ENCODE measurements at regions not wholly inside any gene's neighbourhood (a gene's known extent, or its start where the extent isn't known, plus 50 kb on each side); places are given as distances from the start of the nearest gene placed in this dataset.
"Not testable (repeated sequence)": the region's sequence is repeated elsewhere in the genome, so short reads cannot be mapped to it uniquely, and the experiment has no call there.

- no peak for DNase-seq (ENCODE audit: low read depth, low spot score)
Measured at GRCh38 chr7:15834446-15834845, 148.0 kb upstream of the MEOX2 start.

- no peak for DNase-seq (ENCODE audit: low read depth, low spot score)
Measured at GRCh38 chr7:15832996-15833395, 146.5 kb upstream of the MEOX2 start.

- no peak for DNase-seq (ENCODE audit: low read depth, low spot score)
Measured at GRCh38 chr7:15831606-15832005, 145.1 kb upstream of the MEOX2 start.

GRCh38 chr7:15829691-15830090, 143.2 kb upstream of the MEOX2 start:
- no peak for DNase-seq (ENCODE audit: low read depth, low spot score)

GRCh38 chr7:15828881-15829280, 142.4 kb upstream of the MEOX2 start:
- no peak for DNase-seq (ENCODE audit: low read depth, low spot score)

- no peak for DNase-seq (ENCODE audit: low read depth, low spot score)
Measured at GRCh38 chr7:15821484-15822427, 135.3 kb upstream of the MEOX2 start.

GRCh38 chr7:15820319-15820718, 133.8 kb upstream of the MEOX2 start:
- DNase-seq (ENCODE audit: low read depth, low spot score), result no peak

- DNase-seq (ENCODE audit: low read depth, low spot score), result no peak
Measured at GRCh38 chr7:15816835-15817426, 130.4 kb upstream of the MEOX2 start.

- no peak for DNase-seq (ENCODE audit: low read depth, low spot score)
Measured at GRCh38 chr7:15813448-15813847, 127.0 kb upstream of the MEOX2 start.

GRCh38 chr7:15810383-15810782, 123.9 kb upstream of the MEOX2 start:
- not testable (repeated sequence) for DNase-seq (ENCODE audit: low read depth, low spot score)

- DNase-seq (ENCODE audit: low read depth, low spot score), result not testable (repeated sequence)
Measured at GRCh38 chr7:15809936-15810335, 123.5 kb upstream of the MEOX2 start.

- no peak for DNase-seq (ENCODE audit: low read depth, low spot score)
Measured at GRCh38 chr7:15805891-15806290, 119.4 kb upstream of the MEOX2 start.

- DNase-seq (ENCODE audit: low read depth, low spot score), result no peak
Measured at GRCh38 chr7:15802425-15802824, 115.9 kb upstream of the MEOX2 start.

- peak; percentile 27 for DNase-seq (ENCODE audit: low read depth, low spot score)
Measured at GRCh38 chr7:15801551-15801950, 115.1 kb upstream of the MEOX2 start.

GRCh38 chr7:15801041-15801440, 114.6 kb upstream of the MEOX2 start:
- DNase-seq (ENCODE audit: low read depth, low spot score), result no peak

- no peak for DNase-seq (ENCODE audit: low read depth, low spot score)
Measured at GRCh38 chr7:15798081-15798480, 111.6 kb upstream of the MEOX2 start.

GRCh38 chr7:15795393-15795792, 108.9 kb upstream of the MEOX2 start:
- DNase-seq (ENCODE audit: low read depth, low spot score), result no peak

- DNase-seq (ENCODE audit: low read depth, low spot score), result no peak
Measured at GRCh38 chr7:15794801-15795200, 108.3 kb upstream of the MEOX2 start.

- no peak for DNase-seq (ENCODE audit: low read depth, low spot score)
Measured at GRCh38 chr7:15784694-15785030, 98.2 kb upstream of the MEOX2 start.

- DNase-seq (ENCODE audit: low read depth, low spot score), result no peak
Measured at GRCh38 chr7:15783987-15784693, 97.7 kb upstream of the MEOX2 start.

- no peak for DNase-seq (ENCODE audit: low read depth, low spot score)
Measured at GRCh38 chr7:15782656-15783055, 96.2 kb upstream of the MEOX2 start.

GRCh38 chr7:15781944-15782343, 95.5 kb upstream of the MEOX2 start:
- no peak for DNase-seq (ENCODE audit: low read depth, low spot score)
